H1 (cell line): ENCODE measurements at regions not wholly inside any gene's neighbourhood (a gene's known extent, or its start where the extent isn't known, plus 50 kb on each side); places are given as distances from the start of the nearest gene placed in this dataset.
A peak's percentile ranks its signal among the peaks of the same experiment; 100 is the strongest.

Source experiments
- CTCF ChIA-PET: fragments of 300-600 bp; sonication (Branson Sonifier 250); formaldehyde crosslinking; loops from one replicate; lab custom pipeline; 2021; ENCODE audit not compliant: partially characterized antibody; lab: Charles Lee
- POLR2A ChIA-PET: fragments of 300-600 bp; sonication (Branson Sonifier 250); formaldehyde crosslinking; loops from one replicate; lab custom pipeline; 2021; ENCODE audit warnings: inconsistent platforms; ENCODE audit not compliant: partially characterized antibody; lab: Charles Lee
- DNase-seq, 2 experiments: peaks; one replicate each; pipeline versions ENCODE4 v3.0.0 to v3.0.0-alpha.2; 2010 to 2022; ENCODE audit warnings: low spot score in 2 of 2, low read depth in 1 of 2, mixed read lengths in 1 of 2
- FAIRE-seq: peaks from 2 replicates; lab custom pipeline; 2011; peaks lifted over from hg19 to GRCh38; lab: Jason Lieb, UNC
- H2AFZ ChIP-seq: 2 replicates; pipeline ENCODE4 v1.8.1; 2012; ENCODE audit warnings: low read length, inconsistent platforms
- H2AK5ac ChIP-seq: 2 replicates; pipeline ENCODE4 v1.6.1; 2013; ENCODE audit warnings: low read depth, low read length
- H2BK120ac ChIP-seq: replicated peaks from 2 replicates; pipeline ENCODE3; 2013; ENCODE audit warnings: low read depth, low read length, inconsistent platforms
- H2BK12ac ChIP-seq: 2 replicates; pipeline ENCODE4 v1.6.1; 2013; ENCODE audit warnings: low read depth, low read length
- H2BK15ac ChIP-seq: 2 replicates; pipeline ENCODE4 v1.6.1; 2013; ENCODE audit warnings: low read length
- H2BK20ac ChIP-seq: 2 replicates; pipeline ENCODE4 v1.6.1; 2013; ENCODE audit warnings: low read length
- H2BK5ac ChIP-seq: 2 replicates; pipeline ENCODE4 v1.6.1; 2013; ENCODE audit warnings: low read depth, low read length
- H3K14ac ChIP-seq: 2 replicates; pipeline ENCODE4 v1.6.1; 2013; ENCODE audit warnings: inconsistent platforms; ENCODE audit not compliant: insufficient read length
- H3K18ac ChIP-seq: 2 replicates; pipeline ENCODE4 v1.6.1; 2013; ENCODE audit warnings: low read length; ENCODE audit errors: extremely low read depth
- H3K23ac ChIP-seq: 2 replicates; pipeline ENCODE4 v1.6.1; 2013; ENCODE audit warnings: inconsistent platforms; ENCODE audit not compliant: insufficient read length
- H3K23me2 ChIP-seq: 2 replicates; pipeline ENCODE4 v1.6.1; 2013; ENCODE audit warnings: low read depth, low read length
- H3K27ac ChIP-seq: 2 replicates; pipeline ENCODE4 v1.6.1; 2011; ENCODE audit warnings: low read depth, low read length, inconsistent platforms
- H3K27me3 ChIP-seq, 4 experiments: replicated peaks in 1 of 4; 1 replicate in 1 of 4; 2 replicates in 3 of 4; pipeline versions ENCODE4 v1.6.1 to v1.8.1; 2011 to 2013; ENCODE audit warnings: low read length in 3 of 4, mild to moderate bottlenecking in 3 of 4, inconsistent platforms in 2 of 4, mixed read lengths in 2 of 4, moderate library complexity in 1 of 4; ENCODE audit not compliant: control insufficient read depth in 3 of 4, insufficient read depth in 3 of 4; ENCODE audit errors: extremely low read depth in 1 of 4
- H3K36me3 ChIP-seq, 4 experiments: 2 replicates each; pipeline versions ENCODE4 v1.6.1 to v1.8.1; 2011 to 2013; ENCODE audit warnings: mild to moderate bottlenecking in 4 of 4, low read length in 3 of 4, moderate library complexity in 2 of 4, control low read depth in 1 of 4, inconsistent platforms in 1 of 4; ENCODE audit not compliant: insufficient read depth in 4 of 4, control insufficient read depth in 2 of 4
- H3K4ac ChIP-seq: replicated peaks from 2 replicates; pipeline ENCODE3; 2013; ENCODE audit warnings: low read length, low read depth, mixed read lengths, inconsistent platforms; ENCODE audit not compliant: insufficient read length
- H3K4me1 ChIP-seq, 4 experiments: replicated peaks in 1 of 4; 1 replicate in 1 of 4; 2 replicates in 3 of 4; pipeline versions ENCODE4 v1.6.1 to v1.8.1; 2011 to 2013; ENCODE audit warnings: low read length in 3 of 4, inconsistent platforms in 2 of 4, mixed read lengths in 1 of 4; ENCODE audit not compliant: insufficient read depth in 4 of 4, control insufficient read depth in 3 of 4
- H3K4me2 ChIP-seq, 2 experiments: 2 replicates each; pipeline versions ENCODE4 v1.6.1 to v1.8.1; 2011 to 2013; ENCODE audit warnings: low read depth in 2 of 2, low read length in 2 of 2, control low read depth in 1 of 2, inconsistent platforms in 1 of 2, mild to moderate bottlenecking in 1 of 2; ENCODE audit not compliant: insufficient read depth in 1 of 2
- H3K4me3 ChIP-seq, 4 experiments: fragments of 200-600, 300-600 bp in 1 of 4; sonication (generic), shearing (Covaris generic), sonication (Bioruptor Twin) in 1 of 4; 2 replicates each; pipeline versions ENCODE4 v1.5.1 to v1.8.1; 2011 to 2016; ENCODE audit warnings: low read length in 4 of 4, low read depth in 3 of 4, control low read depth in 2 of 4, inconsistent platforms in 2 of 4, mild to moderate bottlenecking in 2 of 4, mixed read lengths in 1 of 4, moderate library complexity in 1 of 4; ENCODE audit not compliant: insufficient read depth in 2 of 4; ENCODE audit errors: extremely low read depth in 1 of 4
- H3K56ac ChIP-seq: replicated peaks from 2 replicates; pipeline ENCODE3; 2013; ENCODE audit warnings: low read depth, mild to moderate bottlenecking, mixed read lengths, low read length, inconsistent platforms; ENCODE audit not compliant: insufficient read length
- H3K79me1 ChIP-seq: 2 replicates; pipeline ENCODE4 v1.6.1; 2013; ENCODE audit warnings: low read depth, low read length, control low read depth
- H3K79me2 ChIP-seq, 2 experiments: 2 replicates each; pipeline versions ENCODE4 v1.6.1 to v1.8.1; 2012 to 2013; ENCODE audit warnings: low read length in 2 of 2, mild to moderate bottlenecking in 2 of 2, inconsistent platforms in 1 of 2; ENCODE audit not compliant: insufficient read depth in 2 of 2, control insufficient read depth in 1 of 2
- H3K9ac ChIP-seq, 4 experiments: replicated peaks in 1 of 4; 1 replicate in 1 of 4; 2 replicates in 3 of 4; pipeline versions ENCODE4 v1.6.1 to v1.8.1; 2011 to 2013; ENCODE audit warnings: low read depth in 3 of 4, low read length in 3 of 4, control low read depth in 2 of 4, mild to moderate bottlenecking in 2 of 4, moderate library complexity in 2 of 4, inconsistent platforms in 1 of 4; ENCODE audit errors: extremely low read depth in 1 of 4
- H3K9me3 ChIP-seq, 2 experiments: 2 replicates each; pipeline versions ENCODE4 v1.6.1 to v1.8.1; 2012 to 2013; ENCODE audit warnings: mild to moderate bottlenecking in 2 of 2, moderate library complexity in 2 of 2, control low read depth in 1 of 2, inconsistent platforms in 1 of 2, low read depth in 1 of 2, low read length in 1 of 2, mixed read lengths in 1 of 2; ENCODE audit not compliant: insufficient read depth in 2 of 2
- H4K20me1 ChIP-seq, 2 experiments: replicated peaks in 1 of 2; 2 replicates each; pipeline versions ENCODE3 to v1.8.1; 2011 to 2013; ENCODE audit warnings: inconsistent platforms in 2 of 2, low read length in 2 of 2, mild to moderate bottlenecking in 1 of 2; ENCODE audit not compliant: insufficient read depth in 2 of 2, control insufficient read depth in 1 of 2
- H4K5ac ChIP-seq: 2 replicates; pipeline ENCODE4 v1.6.1; 2013; ENCODE audit warnings: low read length, low read depth, mixed read lengths, inconsistent platforms; ENCODE audit not compliant: insufficient read length
- H4K8ac ChIP-seq: 2 replicates; pipeline ENCODE4 v1.8.0; 2013; ENCODE audit warnings: mild to moderate bottlenecking, moderate library complexity, low read length, inconsistent platforms; ENCODE audit not compliant: insufficient read depth; ENCODE audit errors: extremely low read depth
- H4K91ac ChIP-seq: replicated peaks from 2 replicates; pipeline ENCODE3; 2013; ENCODE audit warnings: low read length, mixed read lengths, inconsistent platforms; ENCODE audit not compliant: insufficient read length
- EP300 ChIP-seq, 2 experiments: IDR thresholded peaks; 1 replicate in 1 of 2; 2 replicates in 1 of 2; pipeline ENCODE4 v1.6.1; 2011 to 2012; ENCODE audit warnings: low read depth in 2 of 2, low read length in 2 of 2, mild to moderate bottlenecking in 2 of 2, borderline replicate concordance in 1 of 2, inconsistent platforms in 1 of 2, moderate library complexity in 1 of 2
- FOSL1 ChIP-seq: IDR thresholded peaks from 2 replicates; pipeline ENCODE4 v1.6.1; 2011; ENCODE audit warnings: mild to moderate bottlenecking, low read depth, low read length, moderate library complexity; ENCODE audit not compliant: insufficient read depth
- RNF2 ChIP-seq: fragments of 200-900, 300-1000 bp; sonication (generic); IDR thresholded peaks from 2 replicates; pipeline ENCODE4 v1.7.1; 2016; ENCODE audit warnings: borderline replicate concordance, low read depth, mild to moderate bottlenecking, antibody characterized with exemption, low read length; ENCODE audit not compliant: poor library complexity, severe bottlenecking; ENCODE audit errors: missing control alignments
- TBP ChIP-seq: IDR thresholded peaks from 2 replicates; pipeline ENCODE4 v1.6.1; 2011; ENCODE audit warnings: low read depth, low read length, improper control_type of control experiment
- YY1 ChIP-seq: IDR thresholded peaks from 2 replicates; pipeline ENCODE4 v1.6.1; 2011; ENCODE audit warnings: low read depth, mild to moderate bottlenecking, low read length
- ZNF274 ChIP-seq: IDR thresholded peaks from 2 replicates; pipeline ENCODE4 v1.7.0; 2012; ENCODE audit warnings: low read length, borderline replicate concordance; ENCODE audit errors: extremely low read depth
- WGBS, 2 experiments: shearing (Covaris generic) in 1 of 2; methylation state at CpG; one replicate each; pipeline versions ENCODE4 v1.1.6 to v1.1.7; 2013 to 2015; ENCODE audit warnings: low lambda C conversion rate in 2 of 2, mixed read lengths in 2 of 2, inconsistent platforms in 1 of 2, low coverage in 1 of 2, missing lambda C conversion rate in 1 of 2; ENCODE audit not compliant: insufficient replicate concordance in 2 of 2, insufficient coverage in 1 of 2, insufficient read length in 1 of 2; ENCODE audit errors: extremely low coverage in 1 of 2, missing lambda C conversion rate in 1 of 2; 5-methylcytosine and 5-hydroxymethylcytosine counted together
- TF ChIP-seq, protein P1 (sequence below): IDR thresholded peaks from 2 replicates; pipeline ENCODE4 v1.6.1; 2012; ENCODE audit warnings: inconsistent platforms

DNA sequence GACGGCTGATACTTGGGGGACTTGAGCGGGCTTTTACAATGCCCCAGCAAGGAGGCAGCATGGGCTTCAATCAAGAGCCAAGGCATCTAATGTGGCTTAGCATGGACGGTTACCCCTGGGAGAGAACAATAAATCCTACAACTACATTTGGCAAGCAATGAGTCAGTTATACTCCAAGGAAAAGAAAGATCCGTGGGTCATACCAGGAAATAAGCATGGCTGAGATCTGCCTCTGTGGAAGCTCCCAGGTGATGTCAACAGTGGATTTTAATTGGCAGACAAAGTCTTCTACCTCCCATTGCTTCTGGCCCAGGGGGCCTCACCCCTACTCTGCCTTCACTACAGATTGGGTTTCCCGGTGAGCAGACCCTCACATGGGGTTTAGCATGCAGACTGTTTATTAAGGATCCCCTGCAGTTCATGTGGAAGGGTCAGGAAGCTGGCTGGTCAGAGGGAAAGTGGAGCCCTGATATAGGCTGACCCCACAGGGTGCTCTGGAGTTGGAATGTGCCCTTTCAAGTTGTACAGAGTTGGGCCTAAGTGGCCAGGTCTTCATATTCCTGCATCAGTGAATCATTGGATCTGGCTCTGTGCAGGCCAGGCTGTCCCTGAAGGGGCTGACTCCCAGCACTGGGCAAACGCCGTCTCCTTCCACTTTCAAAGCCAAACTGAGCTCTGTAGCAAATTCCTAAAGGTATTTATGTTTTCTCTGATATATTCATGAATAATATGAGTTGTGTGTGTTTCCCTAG is 91.3 kb upstream of the GGTLC1 start:
- Histone ChIP-seq H3K4me1 (no peaks in the 10 kb centered on the region), H3K4ac (no peak overlapping the region), H3K27me3 (no peaks in the 10 kb centered on the region), H2BK20ac (no peak overlapping the region), H2BK12ac (no peak overlapping the region), H4K8ac (0 out of 2 replicates have a peak overlapping the region, but pooled peaks have one; percentile 37), H3K36me3 (no peaks in the 10 kb centered on the region), H2BK15ac (no peak overlapping the region), H2AK5ac (no peak overlapping the region), H4K91ac (no peak overlapping the region), H2BK120ac (no peak overlapping the region), H3K18ac (no peak overlapping the region), H3K23me2 (no peaks in the 10 kb centered on the region), H3K27ac (no peak overlapping the region), H4K20me1 (peaks cover 0 to 2% of the 10 kb centered on the region in 2 experiments), H3K23ac (no peak overlapping the region), H3K56ac (no peak overlapping the region), H3K14ac (no peak overlapping the region)
- CTCF ChIA-PET: interaction anchor here (1.2 to 1.3 kb wide), 2 partner anchors 10 to 22 kb away, joined by 3 read pairs; no protein-coding TSS in a partner anchor
- TF ChIP-seq YY1: no peak
- TF ChIP-seq EP300 (IDR thresholded peaks at IDR 0.05; ENCODE audit: borderline replicate concordance in 1 of 2, low read depth in 2 of 2, low read length in 2 of 2): no peak
- no peak for TF ChIP-seq TBP
- no peak for TF ChIP-seq FOSL1
- TF ChIP-seq, protein P1, sequence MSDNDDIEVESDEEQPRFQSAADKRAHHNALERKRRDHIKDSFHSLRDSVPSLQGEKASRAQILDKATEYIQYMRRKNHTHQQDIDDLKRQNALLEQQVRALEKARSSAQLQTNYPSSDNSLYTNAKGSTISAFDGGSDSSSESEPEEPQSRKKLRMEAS: no peak
- no peak for TF ChIP-seq ZNF274
- TF ChIP-seq RNF2: no peak
- TF ChIP-seq, all 59 proteins: peak for 0
- H3K9ac ChIP-seq: no peak overlapping the region
- 90% methylated on average over 7 of the region's 7 CpGs; no CpG with 5 or more reads in 1 of the 2 experiments for WGBS, 2 experiments
- no peak overlapping the region for H2AFZ ChIP-seq
- H2BK5ac ChIP-seq: no peak overlapping the region
- no peak for DNase-seq
- H3K4me3 ChIP-seq: no peak overlapping the region
- H3K79me1 ChIP-seq: no peaks in the 10 kb centered on the region
- H3K9me3 ChIP-seq: no peaks in the 10 kb centered on the region
- FAIRE-seq: no peak
- no peak overlapping the region for H4K5ac ChIP-seq
- POLR2A ChIA-PET: no interaction called here
- H3K4me2 ChIP-seq: no peak overlapping the region
- no peaks in the 10 kb centered on the region for H3K79me2 ChIP-seq
